Heart right ventricle (tissue), 16 donors: ENCODE measurements at regions not wholly inside any gene's neighbourhood (a gene's known extent, or its start where the extent isn't known, plus 50 kb on each side); places are given as distances from the start of the nearest gene placed in this dataset.

ENCODE experiments used
- ATAC-seq, 8 donors: fragments of 200-7000 bp; cut with Tn5 transposase; one replicate each; pipeline ENCODE4 v1.9.1; 2020; ENCODE audit warnings: mild to moderate bottlenecking in 8 of 8, moderate library complexity in 8 of 8, moderate number of reproducible peaks in 1 of 8
- DNase-seq, 2 donors: peaks; one replicate each; pipeline ENCODE4 v3.0.0-alpha.2; 2020
- H3K27ac ChIP-seq, 10 donors: fragments of 200-600 bp; sonication (generic) in 2 of 10; one replicate each; pipeline versions ENCODE4 v1.5.0 to v1.8.0; 2020 to 2022; ENCODE audit warnings: mild to moderate bottlenecking in 3 of 10
- H3K27me3 ChIP-seq, 7 donors: fragments of 200-600 bp; one replicate each; pipeline ENCODE4 v1.8.0; 2021 to 2022; ENCODE audit warnings: mild to moderate bottlenecking in 2 of 7
- H3K36me3 ChIP-seq, 9 donors: fragments of 200-600 bp; sonication (generic) in 1 of 9; one replicate each; pipeline versions ENCODE4 v1.5.0 to v1.8.0; 2020 to 2022; ENCODE audit warnings: mild to moderate bottlenecking in 2 of 9
- H3K4me1 ChIP-seq, 9 donors: fragments of 200-600 bp; sonication (generic) in 1 of 9; one replicate each; pipeline versions ENCODE4 v1.5.0 to v1.8.0; 2020 to 2022; ENCODE audit warnings: mild to moderate bottlenecking in 4 of 9
- H3K4me3 ChIP-seq, 10 donors: fragments of 200-600 bp; sonication (generic) in 2 of 10; one replicate each; pipeline versions ENCODE4 v1.5.0 to v1.8.0; 2020 to 2022; ENCODE audit warnings: mild to moderate bottlenecking in 7 of 10, moderate library complexity in 2 of 10
- H3K9me3 ChIP-seq, 11 donors: fragments of 200-600 bp in 10 of 11; sonication (generic) in 2 of 11; one replicate each; pipeline versions ENCODE4 v1.5.0 to v1.8.0; 2013 to 2022; ENCODE audit warnings: mild to moderate bottlenecking in 2 of 11, control low read depth in 1 of 11, moderate library complexity in 1 of 11
- WGBS, 2 donors: extraction: QIAGEN DNeasy Blood & Tissue Kit; methylation state at CpG; one replicate each; pipeline ENCODE4 v1.1.7; 2013; ENCODE audit warnings: inconsistent platforms in 1 of 2; 5-methylcytosine and 5-hydroxymethylcytosine counted together
- intact Hi-C, 10 donors: fragments of 100-400 bp; cut with DNase I; formaldehyde crosslinking; loops; one replicate each; pipeline versions ENCODE4 v1.11.1 to v1.14.2; 2022
- TF ChIP-seq, protein P1 (sequence below), 9 donors: fragments of 200-600 bp; sonication (generic) in 2 of 9; IDR thresholded peaks; one replicate each; pipeline versions ENCODE4 v1.5.0 to v1.8.0; 2021 to 2022; ENCODE audit warnings: antibody characterized with exemption in 9 of 9, mild to moderate bottlenecking in 5 of 9, moderate library complexity in 1 of 9
- donor health status: Arrhythmogenic right ventricular cardiomyopathy.
- donor health status: ischemic (EF 13 %, LVEDD 7.1; RV severe dilation, severe dysfunction).
- donor health status: healthy with polysubstance abuse.
- donor health status: DM: no; HTN: yes; CAD: no.
- donor health status: DM: no; HTN: no; CAD: no.
- donor health status: ischemic (EF 25% LVEDD 6.9; RV normal size, moderate dysfunction).
- donor health status: ischemic (EF 25% LVEDD 5.7; RV mildly dilated, moderate dysfunction).
- donor health status: healthy.
- donor health status: DM: yes; HTN: yes; CAD: no.
- donor health status: Ischemic cardiomyopathy.
- donor health status: ischemic (EF 35%, LVEDD 5.7; RV mildly dilated, moderate dysfunction).
- donor health status: nonischemic (EF 11% LVEDD 7.7; RV severe dilation, severe dysfunction).
- donor health status: DM: yes; HTN: yes; CAD: no.
- donor health status: PGD.
- donor health status: ischemic (EF 29% LVEDD 5.4; RV normal size, mild dysfunction).
- donor health status: nonischemic (EF 23%, LVEDD 6.1; RV moderate dilation, normal function).

DNA sequence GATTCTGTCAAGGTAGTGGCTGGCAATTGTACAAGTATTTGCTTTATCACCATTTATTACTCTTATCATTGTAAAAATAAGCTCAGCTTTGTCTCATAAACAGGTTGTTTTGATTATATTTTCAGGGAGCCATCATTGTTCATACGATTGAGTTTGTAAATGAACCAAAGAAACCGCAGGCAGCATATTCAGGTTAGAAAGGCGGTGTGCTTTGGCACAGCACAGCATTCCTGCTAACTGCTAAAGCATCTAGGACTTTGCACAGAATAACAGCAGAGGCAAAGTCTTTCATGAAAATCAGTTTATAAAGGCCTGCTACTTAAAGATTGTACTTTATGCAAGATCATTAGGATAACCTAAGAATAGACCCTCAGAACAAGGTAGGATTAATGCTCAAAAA is 281.5 kb upstream of the SLC24A2 start:
- intact Hi-C loops, result loop anchor here in 1 of 10 donors (10.0 kb wide), 1 partner anchor 64 kb away; no protein-coding TSS in a partner anchor
- DNase-seq, result no peak

DNA sequence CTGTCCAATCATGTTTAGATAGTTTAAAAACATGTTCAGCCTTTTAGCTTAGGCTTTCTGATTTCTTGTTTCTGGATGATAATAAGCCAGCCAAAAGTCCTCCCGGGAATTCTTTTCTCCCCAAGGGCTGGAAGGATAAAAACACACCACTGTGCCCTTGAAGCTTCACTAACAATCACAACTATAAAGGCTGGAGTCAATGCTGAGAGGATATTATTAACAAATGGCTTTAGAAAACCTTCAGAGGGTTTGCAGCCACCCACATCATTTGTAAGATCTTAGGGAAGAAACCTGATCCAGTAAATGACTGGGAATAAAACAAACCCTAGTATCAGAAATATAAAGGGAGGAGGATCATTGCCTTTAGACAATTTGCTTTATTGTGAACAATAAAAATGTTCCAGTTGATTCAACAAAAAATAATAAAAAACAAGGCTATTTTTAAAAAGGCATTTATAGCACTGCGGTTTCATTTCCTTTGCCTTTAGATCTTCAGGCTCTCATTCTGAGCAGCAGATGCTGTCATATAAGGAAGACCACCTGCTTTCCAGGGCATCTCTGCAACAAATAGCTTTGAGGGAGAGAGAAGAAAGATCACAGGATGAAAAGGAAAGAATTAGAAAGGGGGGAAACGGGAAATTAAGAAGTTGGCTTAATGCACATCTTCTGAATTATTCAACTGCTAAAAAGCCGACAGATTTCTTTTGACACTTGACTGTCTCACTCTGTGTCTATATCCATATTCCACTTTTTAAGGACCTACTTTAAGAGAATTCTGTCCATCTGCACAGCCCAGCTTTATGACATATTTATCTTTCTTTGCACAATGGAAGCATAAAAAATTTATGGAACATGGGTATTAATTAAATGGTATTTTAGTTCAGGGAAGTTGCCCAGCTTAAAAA is 277.2 kb upstream of the SLC24A2 start:
- TF ChIP-seq, protein P1, sequence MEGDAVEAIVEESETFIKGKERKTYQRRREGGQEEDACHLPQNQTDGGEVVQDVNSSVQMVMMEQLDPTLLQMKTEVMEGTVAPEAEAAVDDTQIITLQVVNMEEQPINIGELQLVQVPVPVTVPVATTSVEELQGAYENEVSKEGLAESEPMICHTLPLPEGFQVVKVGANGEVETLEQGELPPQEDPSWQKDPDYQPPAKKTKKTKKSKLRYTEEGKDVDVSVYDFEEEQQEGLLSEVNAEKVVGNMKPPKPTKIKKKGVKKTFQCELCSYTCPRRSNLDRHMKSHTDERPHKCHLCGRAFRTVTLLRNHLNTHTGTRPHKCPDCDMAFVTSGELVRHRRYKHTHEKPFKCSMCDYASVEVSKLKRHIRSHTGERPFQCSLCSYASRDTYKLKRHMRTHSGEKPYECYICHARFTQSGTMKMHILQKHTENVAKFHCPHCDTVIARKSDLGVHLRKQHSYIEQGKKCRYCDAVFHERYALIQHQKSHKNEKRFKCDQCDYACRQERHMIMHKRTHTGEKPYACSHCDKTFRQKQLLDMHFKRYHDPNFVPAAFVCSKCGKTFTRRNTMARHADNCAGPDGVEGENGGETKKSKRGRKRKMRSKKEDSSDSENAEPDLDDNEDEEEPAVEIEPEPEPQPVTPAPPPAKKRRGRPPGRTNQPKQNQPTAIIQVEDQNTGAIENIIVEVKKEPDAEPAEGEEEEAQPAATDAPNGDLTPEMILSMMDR (IDR thresholded peaks at IDR 0.05), result no peak
- 51 to 70% methylated on average over 4 of the region's 4 CpGs for WGBS, 2 donors
- H3K9me3 ChIP-seq, result no peaks in the 10 kb centered on the region
- H3K4me1 ChIP-seq, result peaks cover 0 to 25% (median 8%) of the 10 kb centered on the region in 9 donors
- no peaks in the 10 kb centered on the region for H3K27me3 ChIP-seq
- H3K4me3 ChIP-seq, result no peak overlapping the region
- intact Hi-C loops, result no loop called here
- DNase-seq (no peak), ATAC-seq (no peak)
- no peaks in the 10 kb centered on the region for H3K36me3 ChIP-seq
- H3K27ac ChIP-seq, result no peak overlapping the region

More for the DNA sequence above, 281.5 kb upstream of the SLC24A2 start:
- no peaks in the 10 kb centered on the region for H3K36me3 ChIP-seq
- 91 to 92% methylated on average over 3 of the region's 3 CpGs for WGBS, 2 donors
- H3K9me3 ChIP-seq, result peaks cover 0 to 4% (median 0%) of the 10 kb centered on the region in 11 donors
- no peak for ATAC-seq
- TF ChIP-seq, protein P1 (IDR thresholded peaks at IDR 0.05), result no peak
- no peak overlapping the region for H3K4me3 ChIP-seq
- H3K27ac ChIP-seq, result no peak overlapping the region
- no peaks in the 10 kb centered on the region for H3K27me3 ChIP-seq
- peaks cover 0 to 14% (median 5%) of the 10 kb centered on the region in 9 donors for H3K4me1 ChIP-seq

DNA sequence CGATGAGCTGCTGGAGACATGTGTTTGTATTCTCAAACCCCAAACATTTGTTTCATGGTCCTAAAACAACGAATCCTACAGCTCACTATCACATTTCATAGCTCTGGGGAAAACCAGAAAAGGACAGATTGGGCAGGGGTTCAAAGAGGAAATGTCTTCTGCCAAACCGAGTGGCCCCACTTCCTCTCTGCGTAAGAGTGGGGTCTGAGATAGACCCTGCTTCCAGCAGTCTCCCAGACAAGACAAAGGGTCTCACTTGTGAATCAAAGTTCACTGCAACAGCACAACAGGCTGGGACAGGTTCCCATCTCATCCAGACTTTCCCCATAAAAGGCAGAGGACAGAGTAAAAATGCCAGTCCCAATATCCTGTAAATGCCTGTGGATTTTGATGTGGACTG is 276.2 kb upstream of the SLC24A2 start:
- intact Hi-C loops, result no loop called here
- Histone ChIP-seq H3K9me3 (no peaks in the 10 kb centered on the region), H3K36me3 (no peaks in the 10 kb centered on the region), H3K4me1 (peaks cover 0 to 25% (median 8%) of the 10 kb centered on the region in 9 donors), H3K27me3 (no peaks in the 10 kb centered on the region), H3K27ac (no peak overlapping the region), H3K4me3 (no peak overlapping the region)
- 29 to 45% methylated on average over 4 of the region's 4 CpGs for WGBS, 2 donors
- DNase-seq, result no peak
- TF ChIP-seq, protein P1 (IDR thresholded peaks at IDR 0.05), result no peak
- no peak for ATAC-seq

DNA sequence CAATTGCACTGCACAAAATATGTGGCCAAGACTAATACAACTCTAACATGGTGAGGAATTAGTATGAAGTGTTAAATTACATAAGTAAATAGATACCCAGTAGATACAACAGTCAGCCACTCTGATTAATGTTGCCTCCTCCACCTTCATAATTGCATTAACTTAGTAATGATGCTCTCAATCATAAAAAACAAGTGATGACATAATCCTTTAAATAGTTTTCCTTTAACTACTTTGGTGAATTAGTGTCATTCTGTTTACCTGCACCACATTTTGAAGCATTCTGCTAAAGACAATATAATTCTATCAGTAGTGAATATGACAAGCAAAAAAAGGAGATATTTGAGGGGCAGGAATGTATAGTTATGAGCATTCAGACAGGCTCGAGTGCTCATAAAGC is 265.9 kb upstream of the SLC24A2 start:
- no peak for ATAC-seq
- WGBS, 2 donors, result 90% methylated on average over 1 of the region's 1 CpG
- intact Hi-C loops, result no loop called here

More for the DNA sequence above, 265.9 kb upstream of the SLC24A2 start:
- Histone ChIP-seq H3K4me1 (no peaks in the 10 kb centered on the region), H3K27ac (no peak overlapping the region), H3K4me3 (no peak overlapping the region), H3K9me3 (no peaks in the 10 kb centered on the region), H3K27me3 (no peaks in the 10 kb centered on the region), H3K36me3 (no peaks in the 10 kb centered on the region)
- TF ChIP-seq, protein P1 (IDR thresholded peaks at IDR 0.05), result no peak
- no peak for DNase-seq
